Endothelial cell of hepatic sinusoid (primary cell): ENCODE measurements at regions not wholly inside any gene's neighbourhood (a gene's known extent, or its start where the extent isn't known, plus 50 kb on each side); places are given as distances from the start of the nearest gene placed in this dataset.
"Not testable (repeated sequence)": the region's sequence is repeated elsewhere in the genome, so short reads cannot be mapped to it uniquely, and the experiment has no call there.

Source experiments
- in situ Hi-C: cut with HindIII; loops from 2 replicates; pipeline ENCODE4 v1.10.0; 2017; ENCODE audit warnings: low sequenced_read_pairs

GRCh38 chr9:87781331-87781730 lies 55.4 kb downstream of the CTSL start:
- in situ Hi-C loops = no loop called here

GRCh38 chr9:87783180-87783579 lies 57.3 kb downstream of the CTSL start:
- in situ Hi-C loops = no loop called here

- in situ Hi-C loops = not testable (repeated sequence)
These were observed 59.5 kb downstream of the CTSL start for GRCh38 chr9:87785315-87785970.

- in situ Hi-C loops = no loop called here
These were observed 60.5 kb downstream of the CTSL start for GRCh38 chr9:87786423-87786822.

- in situ Hi-C loops = no loop called here
These were observed 61.0 kb downstream of the CTSL start for GRCh38 chr9:87786876-87787275.

GRCh38 chr9:87787735-87788134 lies 61.8 kb downstream of the CTSL start:
- in situ Hi-C loops = no loop called here

GRCh38 chr9:87792831-87793288 lies 66.9 kb downstream of the CTSL start:
- in situ Hi-C loops = no loop called here

- in situ Hi-C loops = no loop called here
These were observed 67.4 kb downstream of the CTSL start for GRCh38 chr9:87793292-87793691.

- in situ Hi-C loops = no loop called here
These were observed 69.3 kb downstream of the CTSL start for GRCh38 chr9:87795178-87795577.

GRCh38 chr9:87796196-87796595 lies 70.3 kb downstream of the CTSL start:
- in situ Hi-C loops = no loop called here

GRCh38 chr9:87798261-87798833 lies 72.4 kb downstream of the CTSL start:
- in situ Hi-C loops = no loop called here

GRCh38 chr9:87799503-87799902 lies 73.6 kb downstream of the CTSL start:
- in situ Hi-C loops = no loop called here

GRCh38 chr9:87800456-87800855 lies 74.5 kb downstream of the CTSL start:
- in situ Hi-C loops = loop anchor here (5.0 kb wide), 1 partner anchor 88 kb away; no protein-coding TSS in a partner anchor

GRCh38 chr9:87801013-87801412 lies 75.1 kb downstream of the CTSL start:
- in situ Hi-C loops = loop anchor here (5.0 kb wide), 1 partner anchor 89 kb away; no protein-coding TSS in a partner anchor

GRCh38 chr9:87803166-87803565 lies 77.2 kb downstream of the CTSL start:
- in situ Hi-C loops = loop anchor here (5.0 kb wide), 1 partner anchor 91 kb away; no protein-coding TSS in a partner anchor

GRCh38 chr9:87803623-87804345 lies 77.9 kb downstream of the CTSL start:
- in situ Hi-C loops = loop anchor here (5.0 kb wide), 1 partner anchor 91 kb away; no protein-coding TSS in a partner anchor

- in situ Hi-C loops = no loop called here
These were observed 77.4 kb upstream of the SPATA31E1 start for GRCh38 chr9:87805259-87805658.

- in situ Hi-C loops = no loop called here
These were observed 72.7 kb upstream of the SPATA31E1 start for GRCh38 chr9:87810008-87810407.

- in situ Hi-C loops = no loop called here
These were observed 71.9 kb upstream of the SPATA31E1 start for GRCh38 chr9:87810679-87811178.

GRCh38 chr9:87812375-87813118 lies 70.1 kb upstream of the SPATA31E1 start:
- in situ Hi-C loops = no loop called here

GRCh38 chr9:87813119-87813463 lies 69.6 kb upstream of the SPATA31E1 start:
- in situ Hi-C loops = no loop called here
